OCI-LY7 (cell line): ENCODE measurements at regions not wholly inside any gene's neighbourhood (a gene's known extent, or its start where the extent isn't known, plus 50 kb on each side); places are given as distances from the start of the nearest gene placed in this dataset.

Source experiments
- EZH2phosphoT487 ChIP-seq: fragments of 200-600 bp; sonication (generic); IDR thresholded peaks from 2 replicates; pipeline ENCODE4 v1.6.1; 2018; ENCODE audit warnings: low read depth, borderline replicate concordance, mild to moderate bottlenecking, mixed run types, antibody characterized with exemption, low read length, moderate library complexity, mixed read lengths
- TF ChIP-seq, protein P1 (sequence below): fragments of 200-600 bp; sonication (generic); conservative IDR thresholded peaks from 2 replicates; pipeline ENCODE4 v1.5.1; 2014; ENCODE audit warnings: mild to moderate bottlenecking, antibody characterized with exemption, low read length, moderate library complexity, mixed read lengths

DNA sequence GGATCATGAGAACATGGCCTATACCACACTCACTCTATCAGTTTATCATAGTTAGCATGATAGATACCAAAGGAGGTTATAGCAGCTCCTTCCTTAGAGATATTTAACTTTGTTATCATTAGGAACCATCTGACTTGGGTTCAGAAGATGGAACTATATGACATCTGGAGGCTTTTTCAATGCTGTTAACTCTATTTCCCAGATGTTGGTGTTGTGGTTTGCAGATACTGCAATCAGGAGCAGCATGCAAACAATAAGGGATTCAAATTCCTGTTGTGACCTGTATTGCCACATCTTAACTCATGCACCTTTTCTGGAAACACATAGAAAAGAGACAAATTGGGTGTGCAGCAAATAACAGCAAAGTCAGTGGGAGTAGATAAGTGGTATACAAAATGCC lies 201.7 kb downstream of the NNT start:
- TF ChIP-seq, protein P1, sequence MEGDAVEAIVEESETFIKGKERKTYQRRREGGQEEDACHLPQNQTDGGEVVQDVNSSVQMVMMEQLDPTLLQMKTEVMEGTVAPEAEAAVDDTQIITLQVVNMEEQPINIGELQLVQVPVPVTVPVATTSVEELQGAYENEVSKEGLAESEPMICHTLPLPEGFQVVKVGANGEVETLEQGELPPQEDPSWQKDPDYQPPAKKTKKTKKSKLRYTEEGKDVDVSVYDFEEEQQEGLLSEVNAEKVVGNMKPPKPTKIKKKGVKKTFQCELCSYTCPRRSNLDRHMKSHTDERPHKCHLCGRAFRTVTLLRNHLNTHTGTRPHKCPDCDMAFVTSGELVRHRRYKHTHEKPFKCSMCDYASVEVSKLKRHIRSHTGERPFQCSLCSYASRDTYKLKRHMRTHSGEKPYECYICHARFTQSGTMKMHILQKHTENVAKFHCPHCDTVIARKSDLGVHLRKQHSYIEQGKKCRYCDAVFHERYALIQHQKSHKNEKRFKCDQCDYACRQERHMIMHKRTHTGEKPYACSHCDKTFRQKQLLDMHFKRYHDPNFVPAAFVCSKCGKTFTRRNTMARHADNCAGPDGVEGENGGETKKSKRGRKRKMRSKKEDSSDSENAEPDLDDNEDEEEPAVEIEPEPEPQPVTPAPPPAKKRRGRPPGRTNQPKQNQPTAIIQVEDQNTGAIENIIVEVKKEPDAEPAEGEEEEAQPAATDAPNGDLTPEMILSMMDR = no peak
- no peak for TF ChIP-seq EZH2phosphoT487
